Thyroid gland (tissue), 4 donors: ENCODE measurements at regions not wholly inside any gene's neighbourhood (a gene's known extent, or its start where the extent isn't known, plus 50 kb on each side); places are given as distances from the start of the nearest gene placed in this dataset.

Experiments used
- POLR2A ChIP-seq, 2 donors: fragments of 450-650 bp; IDR thresholded peaks; one replicate each; pipeline ENCODE4 v1.6.1; 2017; ENCODE audit warnings: antibody characterized with exemption in 2 of 2, mild to moderate bottlenecking in 2 of 2, moderate library complexity in 1 of 2
- TF ChIP-seq, protein P1 (sequence below), 6 experiments: fragments of 200-600 bp in 3 of 6; fragments of 450-650 bp in 3 of 6; sonication (generic) in 3 of 6; IDR thresholded peaks; one replicate each; pipeline ENCODE4 v1.5.1; 2016 to 2019; ENCODE audit warnings: antibody characterized with exemption in 6 of 6, mild to moderate bottlenecking in 2 of 6, inconsistent platforms in 1 of 6, moderate library complexity in 1 of 6

DNA sequence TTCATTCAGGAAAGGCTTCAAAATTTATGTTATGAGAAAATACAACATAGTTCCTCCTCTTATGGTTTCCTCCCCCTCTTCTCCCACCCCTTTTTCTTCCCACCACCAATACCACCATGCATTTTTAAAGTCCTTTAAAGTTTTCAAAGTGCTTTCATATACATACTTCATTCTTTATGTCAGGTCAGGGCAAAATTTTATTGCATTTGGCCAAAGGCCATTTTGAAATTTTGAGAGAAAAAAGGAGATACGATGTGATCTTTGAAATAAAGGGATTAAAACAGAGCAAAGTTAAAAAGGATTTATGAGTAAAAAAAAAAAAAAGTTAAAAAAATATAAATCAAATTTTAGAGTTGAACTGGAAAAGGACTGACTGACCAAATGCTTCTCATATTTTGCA is 792.5 kb upstream of the FANCL start:
- TF ChIP-seq, protein P1, sequence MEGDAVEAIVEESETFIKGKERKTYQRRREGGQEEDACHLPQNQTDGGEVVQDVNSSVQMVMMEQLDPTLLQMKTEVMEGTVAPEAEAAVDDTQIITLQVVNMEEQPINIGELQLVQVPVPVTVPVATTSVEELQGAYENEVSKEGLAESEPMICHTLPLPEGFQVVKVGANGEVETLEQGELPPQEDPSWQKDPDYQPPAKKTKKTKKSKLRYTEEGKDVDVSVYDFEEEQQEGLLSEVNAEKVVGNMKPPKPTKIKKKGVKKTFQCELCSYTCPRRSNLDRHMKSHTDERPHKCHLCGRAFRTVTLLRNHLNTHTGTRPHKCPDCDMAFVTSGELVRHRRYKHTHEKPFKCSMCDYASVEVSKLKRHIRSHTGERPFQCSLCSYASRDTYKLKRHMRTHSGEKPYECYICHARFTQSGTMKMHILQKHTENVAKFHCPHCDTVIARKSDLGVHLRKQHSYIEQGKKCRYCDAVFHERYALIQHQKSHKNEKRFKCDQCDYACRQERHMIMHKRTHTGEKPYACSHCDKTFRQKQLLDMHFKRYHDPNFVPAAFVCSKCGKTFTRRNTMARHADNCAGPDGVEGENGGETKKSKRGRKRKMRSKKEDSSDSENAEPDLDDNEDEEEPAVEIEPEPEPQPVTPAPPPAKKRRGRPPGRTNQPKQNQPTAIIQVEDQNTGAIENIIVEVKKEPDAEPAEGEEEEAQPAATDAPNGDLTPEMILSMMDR (IDR thresholded peaks at IDR 0.05) = no peak
- no peak for TF ChIP-seq POLR2A (IDR thresholded peaks at IDR 0.05)
